HTR-8/SVneo (cell line): ENCODE measurements at regions not wholly inside any gene's neighbourhood (a gene's known extent, or its start where the extent isn't known, plus 50 kb on each side); places are given as distances from the start of the nearest gene placed in this dataset.
A peak's percentile ranks its signal among the peaks of the same experiment; 100 is the strongest.
"Not testable (repeated sequence)": the region's sequence is repeated elsewhere in the genome, so short reads cannot be mapped to it uniquely, and the experiment has no call there.

Experiments used
- DNase-seq: peaks from one replicate; pipeline ENCODE4 v3.0.0; 2011; ENCODE audit warnings: low spot score, mixed read lengths; ENCODE audit not compliant: insufficient read length
- FAIRE-seq: peaks from 2 replicates; lab custom pipeline; 2011; peaks lifted over from hg19 to GRCh38; lab: Jason Lieb, UNC

- DNase-seq: no peak
- no peak for FAIRE-seq
Observed at GRCh38 chr5:143599474-143599873, 196.0 kb upstream of the NR3C1 start.

- FAIRE-seq (no peak), DNase-seq (no peak)
Observed at GRCh38 chr5:143596824-143597223, 193.3 kb upstream of the NR3C1 start.

GRCh38 chr5:143594902-143595818 lies 191.7 kb upstream of the NR3C1 start:
- DNase-seq (peak; percentile 14), FAIRE-seq (peak; percentile 28)

GRCh38 chr5:143593723-143594122 lies 190.2 kb upstream of the NR3C1 start:
- FAIRE-seq: no peak

GRCh38 chr5:143592648-143593047 lies 189.2 kb upstream of the NR3C1 start:
- no peak for FAIRE-seq

More at GRCh38 chr5:143593723-143594122, 190.2 kb upstream of the NR3C1 start:
- no peak for DNase-seq

GRCh38 chr5:143588933-143589662 lies 185.6 kb upstream of the NR3C1 start:
- DNase-seq (no peak), FAIRE-seq (no peak)

More at GRCh38 chr5:143592648-143593047, 189.2 kb upstream of the NR3C1 start:
- DNase-seq: no peak

- DNase-seq, FAIRE-seq: not testable (repeated sequence)
Observed at GRCh38 chr5:143588121-143588520, 184.6 kb upstream of the NR3C1 start.

GRCh38 chr5:143586781-143587362 lies 183.4 kb upstream of the NR3C1 start:
- DNase-seq (no peak), FAIRE-seq (no peak)

- no peak for FAIRE-seq
- no peak for DNase-seq
Observed at GRCh38 chr5:143585970-143586369, 182.5 kb upstream of the NR3C1 start.

GRCh38 chr5:143583409-143583808 lies 179.9 kb upstream of the NR3C1 start:
- DNase-seq (no peak), FAIRE-seq (no peak)

GRCh38 chr5:143582869-143583268 lies 179.4 kb upstream of the NR3C1 start:
- FAIRE-seq: no peak

GRCh38 chr5:143582176-143582575 lies 178.7 kb upstream of the NR3C1 start:
- no peak for DNase-seq
- no peak for FAIRE-seq

More at GRCh38 chr5:143582869-143583268, 179.4 kb upstream of the NR3C1 start:
- DNase-seq: no peak

GRCh38 chr5:143581649-143582048 lies 178.2 kb upstream of the NR3C1 start:
- DNase-seq (no peak), FAIRE-seq (no peak)

- no peak for FAIRE-seq
Observed at GRCh38 chr5:143581147-143581546, 177.7 kb upstream of the NR3C1 start.

GRCh38 chr5:143576711-143577484 lies 173.4 kb upstream of the NR3C1 start:
- FAIRE-seq (no peak), DNase-seq (peak; percentile 18)

More at GRCh38 chr5:143581147-143581546, 177.7 kb upstream of the NR3C1 start:
- DNase-seq: no peak

GRCh38 chr5:143575286-143575685 lies 171.8 kb upstream of the NR3C1 start:
- FAIRE-seq (no peak), DNase-seq (no peak)

GRCh38 chr5:143574236-143574635 lies 170.8 kb upstream of the NR3C1 start:
- FAIRE-seq (no peak), DNase-seq (no peak)

- no peak for DNase-seq
- FAIRE-seq: no peak
Observed at GRCh38 chr5:143573568-143574170, 170.2 kb upstream of the NR3C1 start.

- no peak for DNase-seq
- FAIRE-seq: no peak
Observed at GRCh38 chr5:143572671-143573070, 169.2 kb upstream of the NR3C1 start.
